Central memory CD8-positive, alpha-beta T cell (primary cell): ENCODE measurements at regions not wholly inside any gene's neighbourhood (a gene's known extent, or its start where the extent isn't known, plus 50 kb on each side); places are given as distances from the start of the nearest gene placed in this dataset.

ENCODE experiments used
- ATAC-seq: fragments of 150-1000 bp; cut with Tn5 transposase; replicated peaks from 2 replicates; pipeline ENCODE4 v1.10.0; 2022; ENCODE audit warnings: mild to moderate bottlenecking, moderate FRiP score, moderate number of reproducible peaks; ENCODE audit not compliant: poor library complexity, severe bottlenecking; ENCODE audit errors: extremely low read depth
- DNase-seq, 2 donors: peaks; one replicate each; pipeline ENCODE4 v3.0.0; 2021; ENCODE audit warnings: low spot score in 2 of 2
- H3K27ac Mint-ChIP-seq: one replicate; pipeline ENCODE4 v1.8.0; 2022; ENCODE audit warnings: low read depth, mild to moderate bottlenecking, moderate library complexity, mixed read lengths
- H3K27me3 Mint-ChIP-seq: one replicate; pipeline ENCODE4 v1.8.0; 2022; ENCODE audit warnings: mixed read lengths
- H3K36me3 Mint-ChIP-seq: one replicate; pipeline ENCODE4 v1.8.0; 2022; ENCODE audit warnings: mild to moderate bottlenecking, moderate library complexity, mixed read lengths; ENCODE audit not compliant: insufficient read depth
- H3K4me1 Mint-ChIP-seq: one replicate; pipeline ENCODE4 v1.8.0; 2022; ENCODE audit warnings: mixed read lengths
- H3K4me3 Mint-ChIP-seq: one replicate; pipeline ENCODE4 v1.8.0; 2022; ENCODE audit warnings: mild to moderate bottlenecking, moderate library complexity, mixed read lengths
- H3K9me3 Mint-ChIP-seq: one replicate; pipeline ENCODE4 v1.8.0; 2022; ENCODE audit warnings: mixed read lengths

GRCh38 chr1:22326372-22326915 is 125.2 kb upstream of the ZBTB40 start:
- Mint-ChIP-seq H3K4me1 (no peaks in the 10 kb centered on the region), H3K36me3 (no peaks in the 10 kb centered on the region), H3K27me3 (peaks cover 12% of the 10 kb centered on the region), H3K4me3 (no peak overlapping the region), H3K9me3 (no peaks in the 10 kb centered on the region), H3K27ac (no peak overlapping the region)
- no peak for ATAC-seq
- no peak for DNase-seq

GRCh38 chr1:22326931-22327330 is 124.7 kb upstream of the ZBTB40 start:
- no peaks in the 10 kb centered on the region for H3K9me3 Mint-ChIP-seq
- no peak for DNase-seq
- H3K4me3 Mint-ChIP-seq = no peak overlapping the region
- no peaks in the 10 kb centered on the region for H3K4me1 Mint-ChIP-seq
- H3K27ac Mint-ChIP-seq = no peak overlapping the region
- no peaks in the 10 kb centered on the region for H3K36me3 Mint-ChIP-seq
- no peak for ATAC-seq
- H3K27me3 Mint-ChIP-seq = peaks cover 7% of the 10 kb centered on the region

GRCh38 chr1:22327411-22327810 is 124.2 kb upstream of the ZBTB40 start:
- Mint-ChIP-seq H3K36me3 (no peaks in the 10 kb centered on the region), H3K27me3 (peaks cover 7% of the 10 kb centered on the region), H3K9me3 (no peaks in the 10 kb centered on the region), H3K4me3 (no peak overlapping the region), H3K4me1 (no peaks in the 10 kb centered on the region), H3K27ac (no peak overlapping the region)
- no peak for ATAC-seq
- no peak for DNase-seq

- DNase-seq (no peak), ATAC-seq (no peak)
- no peaks in the 10 kb centered on the region for H3K36me3 Mint-ChIP-seq
- peaks cover 14% of the 10 kb centered on the region for H3K27me3 Mint-ChIP-seq
- no peaks in the 10 kb centered on the region for H3K4me1 Mint-ChIP-seq
- H3K27ac Mint-ChIP-seq = no peak overlapping the region
- no peaks in the 10 kb centered on the region for H3K9me3 Mint-ChIP-seq
- no peak overlapping the region for H3K4me3 Mint-ChIP-seq
Measured at GRCh38 chr1:22328331-22329147, 123.1 kb upstream of the ZBTB40 start.

GRCh38 chr1:22329148-22329515 is 122.5 kb upstream of the ZBTB40 start:
- no peak overlapping the region for H3K27ac Mint-ChIP-seq
- H3K9me3 Mint-ChIP-seq = no peaks in the 10 kb centered on the region
- DNase-seq = no peak
- no peaks in the 10 kb centered on the region for H3K36me3 Mint-ChIP-seq
- peaks cover 18% of the 10 kb centered on the region for H3K27me3 Mint-ChIP-seq
- no peaks in the 10 kb centered on the region for H3K4me1 Mint-ChIP-seq
- no peak for ATAC-seq
- no peak overlapping the region for H3K4me3 Mint-ChIP-seq

GRCh38 chr1:22330092-22330759 is 121.4 kb upstream of the ZBTB40 start:
- DNase-seq = no peak
- Mint-ChIP-seq H3K4me3 (no peak overlapping the region), H3K27ac (no peak overlapping the region), H3K36me3 (no peaks in the 10 kb centered on the region), H3K9me3 (no peaks in the 10 kb centered on the region), H3K4me1 (no peaks in the 10 kb centered on the region), H3K27me3 (peaks cover 18% of the 10 kb centered on the region)
- ATAC-seq = no peak

- no peaks in the 10 kb centered on the region for H3K36me3 Mint-ChIP-seq
- H3K27ac Mint-ChIP-seq = no peak overlapping the region
Measured at GRCh38 chr1:22330760-22331119, 120.9 kb upstream of the ZBTB40 start.

GRCh38 chr1:22331618-22332423 is 119.8 kb upstream of the ZBTB40 start:
- Mint-ChIP-seq H3K27ac (no peak overlapping the region), H3K4me3 (no peak overlapping the region), H3K9me3 (no peaks in the 10 kb centered on the region), H3K4me1 (no peaks in the 10 kb centered on the region), H3K36me3 (no peaks in the 10 kb centered on the region), H3K27me3 (peaks cover 18% of the 10 kb centered on the region)
- ATAC-seq (no peak), DNase-seq (no peak)

More at GRCh38 chr1:22330760-22331119, 120.9 kb upstream of the ZBTB40 start:
- Mint-ChIP-seq H3K9me3 (no peaks in the 10 kb centered on the region), H3K27me3 (peaks cover 18% of the 10 kb centered on the region), H3K4me1 (no peaks in the 10 kb centered on the region), H3K4me3 (no peak overlapping the region)
- no peak for DNase-seq
- no peak for ATAC-seq

- H3K27me3 Mint-ChIP-seq = peaks cover 14% of the 10 kb centered on the region
- H3K36me3 Mint-ChIP-seq = no peaks in the 10 kb centered on the region
- no peaks in the 10 kb centered on the region for H3K4me1 Mint-ChIP-seq
- ATAC-seq (no peak), DNase-seq (no peak)
- no peaks in the 10 kb centered on the region for H3K9me3 Mint-ChIP-seq
- H3K27ac Mint-ChIP-seq = no peak overlapping the region
- no peak overlapping the region for H3K4me3 Mint-ChIP-seq
Measured at GRCh38 chr1:22332424-22332717, 119.3 kb upstream of the ZBTB40 start.

- Mint-ChIP-seq H3K27ac (no peak overlapping the region), H3K27me3 (peaks cover 12% of the 10 kb centered on the region), H3K4me1 (no peaks in the 10 kb centered on the region), H3K4me3 (no peak overlapping the region), H3K9me3 (no peaks in the 10 kb centered on the region), H3K36me3 (no peaks in the 10 kb centered on the region)
- DNase-seq = no peak
- ATAC-seq = no peak
Measured at GRCh38 chr1:22332795-22333499, 118.7 kb upstream of the ZBTB40 start.

GRCh38 chr1:22333516-22334121 is 118.0 kb upstream of the ZBTB40 start:
- H3K27me3 Mint-ChIP-seq = peaks cover 12% of the 10 kb centered on the region
- no peak overlapping the region for H3K27ac Mint-ChIP-seq
- ATAC-seq (no peak), DNase-seq (no peak)
- no peaks in the 10 kb centered on the region for H3K4me1 Mint-ChIP-seq
- no peaks in the 10 kb centered on the region for H3K9me3 Mint-ChIP-seq
- no peaks in the 10 kb centered on the region for H3K36me3 Mint-ChIP-seq
- no peak overlapping the region for H3K4me3 Mint-ChIP-seq
